PC-3 (cell line): ENCODE measurements at regions not wholly inside any gene's neighbourhood (a gene's known extent, or its start where the extent isn't known, plus 50 kb on each side); places are given as distances from the start of the nearest gene placed in this dataset.

Experiments used
- ATAC-seq: fragments of 200-7000 bp; cut with Tn5 transposase; 2 replicates; pipeline ENCODE4 v1.9.1; 2020; ENCODE audit warnings: mild to moderate bottlenecking, moderate library complexity
- BruUV-seq: library from RNA; stranded (reverse); fragments of 400-500 nt; replicated peaks from 2 replicates; lab custom pipeline; 2021; lab: Mats Ljungman, UMichigan
- CTCF ChIA-PET: fragments of 300-600 bp; sonication (Branson Sonifier 250); formaldehyde crosslinking; loops from one replicate; lab custom pipeline; 2022; ENCODE audit warnings: antibody characterized with exemption; lab: Charles Lee
- POLR2A ChIA-PET: fragments of 300-600 bp; sonication (Branson Sonifier 250); formaldehyde crosslinking; loops from one replicate; lab custom pipeline; 2022; ENCODE audit warnings: antibody characterized with exemption; ENCODE audit not compliant: unreplicated experiment; lab: Charles Lee
- DNase-seq: peaks from one replicate; pipeline ENCODE4 v3.0.0-alpha.2; 2015
- H2AFZ ChIP-seq: fragments of 300-600 bp; sonication (generic); 2 replicates; pipeline ENCODE4 v1.6.0; 2016; ENCODE audit warnings: antibody characterized with exemption, low read length
- H3F3A ChIP-seq: fragments of 300-600 bp; sonication (generic); one replicate; pipeline ENCODE4 v1.6.0; 2017; ENCODE audit warnings: antibody characterized with exemption, low read length, control low read depth, mild to moderate bottlenecking; ENCODE audit not compliant: unreplicated experiment
- H3K27ac ChIP-seq: fragments of 300-600 bp; sonication (generic); 2 replicates; pipeline ENCODE4 v1.5.1; 2016; ENCODE audit warnings: mild to moderate bottlenecking, low read length
- H3K27me3 ChIP-seq: fragments of 300-600 bp; sonication (generic); 2 replicates; pipeline ENCODE4 v1.6.1; 2016; ENCODE audit warnings: low read length, mixed read lengths
- H3K36me3 ChIP-seq: fragments of 300-600 bp; sonication (generic); 2 replicates; pipeline ENCODE4 v1.6.1; 2016; ENCODE audit warnings: low read depth, mixed run types, low read length, mixed read lengths
- H3K4me1 ChIP-seq: fragments of 300-600 bp; sonication (generic); 2 replicates; pipeline ENCODE4 v1.5.1; 2016; ENCODE audit warnings: low read length; ENCODE audit not compliant: insufficient read depth
- H3K4me2 ChIP-seq: fragments of 300-600 bp; sonication (generic); 2 replicates; pipeline ENCODE4 v1.6.0; 2016; ENCODE audit warnings: low read length
- H3K4me3 ChIP-seq: fragments of 300-600 bp; sonication (generic); 2 replicates; pipeline ENCODE4 v1.5.1; 2016; ENCODE audit warnings: mild to moderate bottlenecking, low read length, mixed read lengths
- H3K79me2 ChIP-seq: fragments of 300-600 bp; sonication (generic); 2 replicates; pipeline ENCODE4 v1.6.1; 2017; ENCODE audit warnings: low read length, mixed read lengths
- H3K9ac ChIP-seq: fragments of 300-600 bp; sonication (generic); 2 replicates; pipeline ENCODE4 v1.6.0; 2016; ENCODE audit warnings: mild to moderate bottlenecking, low read length
- H3K9me2 ChIP-seq: fragments of 300-600 bp; sonication (generic); replicated peaks from 2 replicates; pipeline ENCODE4 v1.6.1; 2016; ENCODE audit warnings: mixed run types, low read length, mixed read lengths
- H3K9me3 ChIP-seq: fragments of 300-600 bp; sonication (generic); 2 replicates; pipeline ENCODE4 v1.6.1; 2016; ENCODE audit warnings: low read length, mixed read lengths
- H4K20me1 ChIP-seq: fragments of 300-600 bp; sonication (generic); 2 replicates; pipeline ENCODE4 v1.6.1; 2016; ENCODE audit warnings: low read length, mixed read lengths
- EZH2 ChIP-seq: fragments of 300-600 bp; sonication (generic); IDR thresholded peaks from one replicate; pipeline ENCODE4 v1.6.1; 2017; ENCODE audit warnings: antibody characterized with exemption, mild to moderate bottlenecking, low read length; ENCODE audit not compliant: unreplicated experiment
- EZH2phosphoT487 ChIP-seq: fragments of 300-600 bp; sonication (generic); IDR thresholded peaks from 2 replicates; pipeline ENCODE4 v1.6.1; 2018; ENCODE audit warnings: mild to moderate bottlenecking, antibody characterized with exemption, low read length, borderline replicate concordance
- intact Hi-C: fragments of 100-400 bp; cut with micrococcal nuclease; formaldehyde crosslinking; loops from 2 replicates; pipeline ENCODE4 v1.9.0; 2023
- TF ChIP-seq, protein P1 (sequence below): fragments of 300-600 bp; sonication (generic); conservative IDR thresholded peaks from 2 replicates; pipeline ENCODE4 v1.5.1; 2017; ENCODE audit warnings: antibody characterized with exemption, low read depth, mild to moderate bottlenecking, low read length

DNA sequence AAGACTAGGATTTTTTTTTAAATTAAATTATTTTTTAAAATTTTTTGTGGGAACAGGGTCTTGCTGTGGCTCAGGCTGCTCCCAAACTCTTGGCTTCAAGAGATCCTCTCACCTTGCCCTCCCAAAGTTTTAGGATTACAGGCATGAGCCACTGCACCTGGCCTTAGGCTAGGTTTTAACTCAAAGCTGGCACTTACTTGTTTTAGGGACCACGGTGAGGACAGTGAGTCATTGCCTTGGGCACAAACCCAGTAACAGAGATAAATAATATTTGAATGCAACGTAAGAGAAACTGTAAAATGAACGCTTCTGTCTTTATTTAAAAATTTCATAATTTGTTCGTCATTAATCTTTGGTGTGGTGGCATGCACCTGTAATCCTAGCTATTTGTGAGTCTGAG lies 96.6 kb downstream of the GATA3 start:
- Histone ChIP-seq H2AFZ (no peak overlapping the region), H3K9me2 (no peaks in the 10 kb centered on the region), H3K9me3 (no peaks in the 10 kb centered on the region), H3K27ac (no peak overlapping the region), H3K9ac (no peak overlapping the region), H3F3A (no peaks in the 10 kb centered on the region), H3K4me1 (peaks cover 14% of the 10 kb centered on the region), H3K36me3 (no peaks in the 10 kb centered on the region), H3K4me3 (no peak overlapping the region), H3K4me2 (no peak overlapping the region), H3K27me3 (no peaks in the 10 kb centered on the region), H3K79me2 (no peaks in the 10 kb centered on the region), H4K20me1 (no peaks in the 10 kb centered on the region)
- POLR2A ChIA-PET = no interaction called here
- BruUV-seq = no TSS peak
- peak; percentile 43; the same call in 1 of the 2 replicates for ATAC-seq
- CTCF ChIA-PET = no interaction called here
- peak; percentile 58 for DNase-seq
- intact Hi-C loops = loop anchor here (10.0 kb wide), 1 partner anchor 276 kb away; no protein-coding TSS in a partner anchor
- TF ChIP-seq, protein P1, sequence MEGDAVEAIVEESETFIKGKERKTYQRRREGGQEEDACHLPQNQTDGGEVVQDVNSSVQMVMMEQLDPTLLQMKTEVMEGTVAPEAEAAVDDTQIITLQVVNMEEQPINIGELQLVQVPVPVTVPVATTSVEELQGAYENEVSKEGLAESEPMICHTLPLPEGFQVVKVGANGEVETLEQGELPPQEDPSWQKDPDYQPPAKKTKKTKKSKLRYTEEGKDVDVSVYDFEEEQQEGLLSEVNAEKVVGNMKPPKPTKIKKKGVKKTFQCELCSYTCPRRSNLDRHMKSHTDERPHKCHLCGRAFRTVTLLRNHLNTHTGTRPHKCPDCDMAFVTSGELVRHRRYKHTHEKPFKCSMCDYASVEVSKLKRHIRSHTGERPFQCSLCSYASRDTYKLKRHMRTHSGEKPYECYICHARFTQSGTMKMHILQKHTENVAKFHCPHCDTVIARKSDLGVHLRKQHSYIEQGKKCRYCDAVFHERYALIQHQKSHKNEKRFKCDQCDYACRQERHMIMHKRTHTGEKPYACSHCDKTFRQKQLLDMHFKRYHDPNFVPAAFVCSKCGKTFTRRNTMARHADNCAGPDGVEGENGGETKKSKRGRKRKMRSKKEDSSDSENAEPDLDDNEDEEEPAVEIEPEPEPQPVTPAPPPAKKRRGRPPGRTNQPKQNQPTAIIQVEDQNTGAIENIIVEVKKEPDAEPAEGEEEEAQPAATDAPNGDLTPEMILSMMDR = no peak

DNA sequence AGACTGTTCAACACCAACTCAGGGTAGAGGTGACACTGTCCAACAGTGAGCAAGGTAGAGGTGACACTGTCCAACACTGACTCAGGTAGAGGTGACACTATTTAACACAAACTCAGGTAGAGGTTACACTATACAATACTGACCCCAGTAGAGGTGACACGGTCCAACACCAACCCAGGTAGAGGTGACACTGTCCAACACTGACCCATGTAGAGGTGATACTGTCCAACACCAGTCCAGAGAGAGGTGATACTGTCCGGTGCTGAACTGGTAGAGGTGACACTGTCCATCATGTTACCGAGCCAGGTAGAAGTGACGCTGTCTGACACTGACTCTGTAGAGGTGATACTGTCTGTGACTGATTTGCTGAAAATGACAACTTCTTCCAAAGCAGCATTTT lies 102.4 kb downstream of the GATA3 start:
- Histone ChIP-seq H3K9ac (no peak overlapping the region), H3K4me1 (peaks cover 24% of the 10 kb centered on the region), H3K27me3 (no peaks in the 10 kb centered on the region), H3K9me2 (no peaks in the 10 kb centered on the region), H3K4me3 (no peak overlapping the region), H4K20me1 (no peaks in the 10 kb centered on the region), H3K9me3 (no peaks in the 10 kb centered on the region), H3K79me2 (no peaks in the 10 kb centered on the region), H3K4me2 (no peak overlapping the region), H3F3A (peaks cover 8% of the 10 kb centered on the region), H2AFZ (no peak overlapping the region), H3K27ac (no peak overlapping the region), H3K36me3 (no peaks in the 10 kb centered on the region)
- ATAC-seq = no peak
- TF ChIP-seq, protein P1 = no peak
- TF ChIP-seq EZH2 = no peak
- no peak for TF ChIP-seq EZH2phosphoT487
- ChIA-PET CTCF (no interaction called here), POLR2A (no interaction called here)
- no TSS peak for BruUV-seq
- intact Hi-C loops = loop anchor here (10.0 kb wide), 1 partner anchor 282 kb away; no protein-coding TSS in a partner anchor
- no peak for DNase-seq

DNA sequence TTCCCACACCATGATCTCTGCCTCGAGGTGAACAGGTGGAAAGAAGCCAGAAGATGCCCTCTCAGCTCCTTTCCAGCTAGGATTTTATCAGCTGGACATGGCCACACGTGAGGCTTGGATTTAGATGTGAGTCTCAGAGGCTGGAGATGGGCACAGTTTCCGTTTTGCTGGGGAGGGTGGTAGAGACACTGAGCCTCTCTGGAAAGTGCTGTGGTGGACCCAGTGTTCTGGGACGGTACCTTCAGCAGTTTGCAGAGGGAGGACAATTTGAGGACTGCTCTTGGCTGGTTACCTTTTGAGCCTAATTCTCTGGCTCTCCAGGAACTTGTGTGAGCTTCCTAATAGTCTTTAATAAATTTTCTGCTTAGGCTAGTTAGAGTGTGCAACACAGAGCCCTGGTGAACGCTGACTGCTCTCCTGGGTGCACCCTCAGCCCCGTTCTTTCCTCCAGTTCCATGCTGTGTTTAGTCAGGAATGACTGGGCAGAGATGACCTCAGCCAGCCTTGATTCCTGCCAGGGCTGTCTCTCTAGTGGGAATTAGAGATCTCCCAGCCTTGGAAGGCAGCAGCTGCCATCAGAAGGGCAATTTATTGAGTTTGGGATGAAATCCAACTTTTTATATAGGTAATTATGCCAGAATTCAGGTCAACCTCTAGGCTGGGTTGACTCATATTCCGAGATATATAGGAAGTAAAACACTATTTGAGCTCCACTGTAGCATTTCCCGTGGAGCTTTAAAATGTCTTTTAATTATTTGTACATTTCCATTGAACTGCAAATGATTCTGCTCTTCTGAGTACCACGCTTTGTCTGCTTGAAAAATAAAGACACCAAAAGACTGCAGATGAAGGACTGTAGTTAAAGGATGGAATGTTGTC lies 103.9 kb downstream of the GATA3 start:
- H3F3A ChIP-seq = peaks cover 8% of the 10 kb centered on the region
- CTCF ChIA-PET = no interaction called here
- peak overlapping the region; percentile 70 for H3K4me2 ChIP-seq
- H2AFZ ChIP-seq = peak overlapping the region; percentile 67
- H3K9me3 ChIP-seq = no peaks in the 10 kb centered on the region
- peak overlapping the region; percentile 47; the same call in 1 of the 2 replicates for H3K4me3 ChIP-seq
- H3K4me1 ChIP-seq = peaks cover 24% of the 10 kb centered on the region
- H3K27ac ChIP-seq = peak overlapping the region; percentile 98
- BruUV-seq = no TSS peak
- peak overlapping the region; percentile 73 for H3K9ac ChIP-seq
- TF ChIP-seq EZH2phosphoT487 = no peak
- no peak for TF ChIP-seq EZH2
- TF ChIP-seq, protein P1 = no peak
- ATAC-seq = peak; percentile 77
- H4K20me1 ChIP-seq = no peaks in the 10 kb centered on the region
- intact Hi-C loops = loop anchor here (2.0 to 10.0 kb wide), 2 partner anchors 104 to 284 kb away; partner anchors contain the start of gene GATA3
- H3K36me3 ChIP-seq = no peaks in the 10 kb centered on the region
- H3K27me3 ChIP-seq = no peaks in the 10 kb centered on the region
- no peaks in the 10 kb centered on the region for H3K9me2 ChIP-seq
- POLR2A ChIA-PET = no interaction called here
- no peaks in the 10 kb centered on the region for H3K79me2 ChIP-seq
- DNase-seq = peak; percentile 88
